AG09319 (cell line): ENCODE measurements at regions not wholly inside any gene's neighbourhood (a gene's known extent, or its start where the extent isn't known, plus 50 kb on each side); places are given as distances from the start of the nearest gene placed in this dataset.

ENCODE experiments used
- DNase-seq: peaks from one replicate; pipeline ENCODE4 v3.0.0-alpha.2; 2010; ENCODE audit warnings: low read depth; ENCODE audit errors: extremely low read depth
- TF ChIP-seq, protein P1 (sequence below): IDR thresholded peaks from 2 replicates; pipeline ENCODE4 v1.5.1; 2011; ENCODE audit warnings: low read depth, mild to moderate bottlenecking, inconsistent platforms, low read length, moderate library complexity

DNA sequence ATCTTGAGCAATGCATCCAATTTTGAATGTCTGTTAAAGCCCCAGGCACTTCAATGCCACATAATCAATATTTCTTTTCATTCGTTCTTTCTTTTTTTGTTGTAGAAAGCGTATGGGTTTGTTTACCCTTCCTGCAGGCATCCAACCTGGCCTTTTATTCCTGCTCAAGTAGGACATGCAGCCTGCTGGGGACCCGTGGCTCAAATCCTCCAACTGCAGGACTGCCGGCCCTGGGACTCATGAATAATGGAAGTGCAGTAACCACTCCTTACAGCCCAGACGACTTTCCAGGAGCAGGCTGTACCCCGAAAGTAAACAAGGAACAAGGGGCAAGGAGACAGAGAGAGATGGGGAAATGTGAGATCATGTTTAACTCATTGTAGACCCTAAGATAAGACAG, 126.4 kb downstream of the SALL1 start:
- TF ChIP-seq, protein P1, sequence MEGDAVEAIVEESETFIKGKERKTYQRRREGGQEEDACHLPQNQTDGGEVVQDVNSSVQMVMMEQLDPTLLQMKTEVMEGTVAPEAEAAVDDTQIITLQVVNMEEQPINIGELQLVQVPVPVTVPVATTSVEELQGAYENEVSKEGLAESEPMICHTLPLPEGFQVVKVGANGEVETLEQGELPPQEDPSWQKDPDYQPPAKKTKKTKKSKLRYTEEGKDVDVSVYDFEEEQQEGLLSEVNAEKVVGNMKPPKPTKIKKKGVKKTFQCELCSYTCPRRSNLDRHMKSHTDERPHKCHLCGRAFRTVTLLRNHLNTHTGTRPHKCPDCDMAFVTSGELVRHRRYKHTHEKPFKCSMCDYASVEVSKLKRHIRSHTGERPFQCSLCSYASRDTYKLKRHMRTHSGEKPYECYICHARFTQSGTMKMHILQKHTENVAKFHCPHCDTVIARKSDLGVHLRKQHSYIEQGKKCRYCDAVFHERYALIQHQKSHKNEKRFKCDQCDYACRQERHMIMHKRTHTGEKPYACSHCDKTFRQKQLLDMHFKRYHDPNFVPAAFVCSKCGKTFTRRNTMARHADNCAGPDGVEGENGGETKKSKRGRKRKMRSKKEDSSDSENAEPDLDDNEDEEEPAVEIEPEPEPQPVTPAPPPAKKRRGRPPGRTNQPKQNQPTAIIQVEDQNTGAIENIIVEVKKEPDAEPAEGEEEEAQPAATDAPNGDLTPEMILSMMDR, result no peak

DNA sequence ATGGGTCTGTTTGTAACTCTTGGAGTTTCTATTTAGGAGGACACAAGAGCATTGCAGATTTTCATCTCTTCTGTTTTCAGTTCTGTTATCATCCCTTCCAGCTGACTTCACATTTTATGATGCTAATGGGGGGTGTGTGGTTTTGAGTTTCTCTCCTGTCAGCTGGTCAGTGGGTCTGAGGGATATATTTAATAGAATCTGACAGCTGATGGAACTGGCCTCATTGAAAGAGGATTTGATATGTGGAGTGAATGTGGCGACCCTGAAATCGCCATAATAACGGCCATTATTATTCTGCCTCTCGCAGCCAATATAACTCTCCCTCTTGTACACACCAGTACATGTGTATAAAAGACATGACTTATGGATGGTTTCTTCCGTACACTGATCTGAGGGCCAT, 128.1 kb downstream of the SALL1 start:
- TF ChIP-seq, protein P1, result no peak
- DNase-seq, result no peak

More for the DNA sequence above, 126.4 kb downstream of the SALL1 start:
- DNase-seq, result no peak

DNA sequence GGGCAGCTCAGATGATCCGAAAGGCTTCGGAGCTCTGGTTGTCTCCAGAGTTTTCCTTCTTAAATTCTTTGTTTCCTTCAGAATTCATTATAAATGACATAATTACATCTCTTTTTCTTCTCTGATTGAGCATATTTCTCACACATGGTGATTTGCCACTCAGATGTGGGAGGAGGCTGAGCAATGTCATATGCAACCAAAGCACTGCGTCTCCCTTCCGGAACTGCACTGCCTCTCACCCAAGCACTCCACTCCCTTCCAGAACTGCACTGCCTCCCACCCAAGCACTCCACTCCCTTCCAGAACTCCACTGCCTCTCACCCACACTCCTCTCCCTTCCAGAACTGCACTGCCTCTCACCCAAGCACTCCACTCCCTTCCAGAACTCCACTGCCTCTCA, 131.5 kb downstream of the SALL1 start:
- DNase-seq, result no peak
- TF ChIP-seq, protein P1, result no peak

DNA sequence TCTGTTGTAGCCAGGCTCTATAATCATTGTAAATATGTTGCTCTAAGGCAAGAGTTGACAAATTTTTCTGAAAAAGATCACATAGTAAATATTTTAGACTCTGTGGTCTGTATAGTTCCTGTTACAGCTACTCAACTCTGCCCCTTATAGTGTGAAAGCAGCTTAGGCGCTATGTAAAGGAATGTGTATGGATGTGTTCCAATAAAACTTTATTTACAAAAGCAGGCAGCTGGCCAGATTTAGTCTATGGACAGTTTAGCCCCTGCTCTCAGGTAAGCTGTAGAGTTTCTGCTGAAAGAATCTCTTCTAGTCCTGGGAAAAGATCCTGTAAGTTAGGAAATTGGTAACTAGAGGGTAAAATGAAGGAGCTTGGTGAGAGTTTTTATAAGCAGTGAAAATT, 133.1 kb downstream of the SALL1 start:
- DNase-seq, result no peak
- TF ChIP-seq, protein P1, result no peak

DNA sequence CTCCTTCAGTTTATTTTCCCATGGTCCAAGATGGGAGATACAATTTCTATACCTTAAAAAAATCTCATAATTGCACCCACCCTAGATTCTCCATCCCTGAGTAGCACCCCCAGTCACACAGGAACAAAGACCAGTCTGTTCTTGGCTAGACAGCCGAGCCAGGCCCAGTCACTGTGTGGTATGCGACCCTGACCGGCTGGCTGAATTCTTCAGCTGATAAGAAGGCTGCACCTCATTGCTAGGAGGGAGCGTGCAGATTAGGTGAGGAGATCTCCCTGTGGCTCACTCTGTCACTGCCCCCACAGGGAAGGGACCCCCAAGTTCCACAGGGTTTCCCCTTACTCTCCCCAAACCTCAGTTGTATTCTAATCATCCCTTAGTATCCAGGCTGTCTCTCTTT, 138.7 kb downstream of the SALL1 start:
- DNase-seq, result no peak
- TF ChIP-seq, protein P1, result no peak

DNA sequence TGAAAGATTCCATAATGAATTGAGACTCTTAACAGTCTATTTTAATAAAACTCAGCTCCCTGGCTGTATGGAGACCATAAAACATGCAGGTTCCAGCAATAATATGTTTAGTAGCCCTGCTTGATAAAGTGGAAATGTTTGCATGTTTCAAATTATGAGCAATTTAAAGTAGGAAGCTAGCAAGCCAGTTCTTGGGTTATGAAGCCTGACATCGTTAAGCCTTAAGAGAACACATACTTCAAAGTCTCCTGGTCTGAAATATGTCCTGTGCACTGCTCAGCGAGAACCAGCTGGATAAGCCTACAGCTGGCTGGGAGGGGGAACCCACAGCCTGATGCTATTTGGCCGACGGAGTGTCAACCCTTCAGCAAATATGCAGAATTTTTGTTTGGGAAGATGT, 140.3 kb downstream of the SALL1 start:
- TF ChIP-seq, protein P1, result no peak
- DNase-seq, result no peak

DNA sequence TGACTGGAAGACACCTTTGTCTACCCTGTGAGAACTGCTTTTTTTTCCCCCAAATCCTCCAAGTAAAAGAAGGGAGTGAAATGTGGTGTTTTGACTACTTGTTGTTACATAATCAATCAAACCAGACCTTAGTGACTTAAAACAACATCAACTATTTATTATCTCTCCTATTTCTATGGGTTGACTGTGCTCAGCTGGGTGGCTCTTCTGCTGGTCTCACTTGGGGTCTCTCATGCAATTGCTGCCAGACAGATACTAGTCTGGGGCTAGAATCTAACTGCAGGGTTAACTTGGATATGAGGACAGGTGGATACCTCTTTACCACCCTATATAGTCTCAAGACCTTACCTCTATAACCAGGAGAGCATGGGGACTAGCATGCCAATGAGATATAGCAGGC, 141.3 kb downstream of the SALL1 start:
- TF ChIP-seq, protein P1, result no peak
- DNase-seq, result no peak
